HuH-7 (cell line): ENCODE measurements at regions not wholly inside any gene's neighbourhood (a gene's known extent, or its start where the extent isn't known, plus 50 kb on each side); places are given as distances from the start of the nearest gene placed in this dataset.
"Not testable (repeated sequence)": the region's sequence is repeated elsewhere in the genome, so short reads cannot be mapped to it uniquely, and the experiment has no call there.

Experiments
- DNase-seq: peaks from one replicate; pipeline ENCODE4 v3.0.0; 2011; ENCODE audit warnings: low spot score

DNA sequence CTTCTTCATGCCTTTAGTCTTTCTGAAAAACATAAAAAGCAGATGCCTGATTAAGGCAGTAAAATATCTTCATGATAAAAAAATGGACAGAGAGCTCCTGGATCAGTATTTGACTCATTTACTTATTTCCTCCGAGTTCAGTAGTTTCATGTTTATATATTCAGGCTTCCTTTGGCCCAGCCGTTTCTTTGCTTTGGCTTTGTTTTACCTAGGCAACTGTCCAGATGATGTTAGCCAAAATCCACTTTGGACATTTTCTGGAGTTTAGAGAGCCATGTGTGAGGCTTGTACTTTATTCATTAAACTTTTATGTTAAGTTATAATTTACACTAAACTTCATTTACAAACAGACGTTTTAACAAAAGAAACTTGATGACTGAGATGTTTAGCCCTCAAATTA is 307.1 kb upstream of the RSPO3 start:
- DNase-seq: no peak

DNA sequence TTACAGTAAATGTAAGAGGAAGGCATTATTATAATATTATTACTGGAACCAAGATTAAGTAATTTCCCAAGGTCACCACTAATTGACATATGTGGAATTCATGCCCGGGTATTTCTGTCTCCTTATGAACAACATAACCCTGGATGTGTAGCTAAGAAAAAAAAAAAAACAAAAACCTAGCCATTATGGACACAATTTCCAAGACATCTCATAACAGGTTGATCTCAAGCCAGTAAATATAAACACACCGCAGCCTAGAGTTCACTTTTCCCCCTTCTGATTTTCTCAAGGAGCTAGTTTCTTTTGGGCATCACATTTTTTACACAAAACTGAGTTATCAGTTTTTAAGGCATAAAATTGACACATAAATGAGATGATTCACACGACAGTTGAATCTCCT is 306.5 kb upstream of the RSPO3 start:
- DNase-seq: no peak

DNA sequence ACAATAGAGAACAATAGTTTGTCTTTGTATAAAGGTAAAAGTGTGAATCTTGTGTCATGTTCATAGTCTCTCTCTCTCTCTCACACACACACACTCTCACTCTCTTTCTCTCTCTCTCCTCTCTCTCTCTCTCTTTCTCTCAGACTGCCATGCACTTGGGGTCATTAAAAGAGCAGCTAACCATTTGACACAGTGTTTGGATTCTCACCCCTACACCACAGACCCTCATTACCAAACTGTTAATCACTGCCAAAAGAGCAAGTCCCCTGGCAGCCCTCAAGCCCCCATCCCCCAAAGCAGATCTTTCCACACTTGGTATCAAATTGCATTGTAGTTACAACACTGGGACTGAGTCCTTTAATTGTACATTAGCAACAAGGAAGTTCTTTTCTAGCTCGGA is 305.8 kb upstream of the RSPO3 start:
- DNase-seq: no peak

DNA sequence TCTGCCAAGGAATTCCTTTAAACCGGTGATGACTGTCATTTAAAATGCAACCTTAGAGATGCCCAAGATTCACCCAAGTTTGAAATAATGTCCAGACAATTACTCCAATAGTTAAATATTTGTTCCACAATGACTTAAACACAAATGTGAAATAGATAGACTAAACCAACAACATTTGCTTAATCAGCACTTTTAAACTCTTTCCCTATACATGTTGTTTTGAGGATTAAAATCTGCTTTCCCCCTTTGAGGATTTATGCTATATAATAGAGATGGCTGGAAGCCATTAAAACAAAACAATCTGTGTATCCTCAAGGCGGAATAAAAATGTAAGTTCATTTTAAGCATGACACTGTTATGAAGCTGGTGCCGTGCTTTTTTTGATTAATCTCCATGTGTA is 297.8 kb upstream of the RSPO3 start:
- DNase-seq: no peak

DNA sequence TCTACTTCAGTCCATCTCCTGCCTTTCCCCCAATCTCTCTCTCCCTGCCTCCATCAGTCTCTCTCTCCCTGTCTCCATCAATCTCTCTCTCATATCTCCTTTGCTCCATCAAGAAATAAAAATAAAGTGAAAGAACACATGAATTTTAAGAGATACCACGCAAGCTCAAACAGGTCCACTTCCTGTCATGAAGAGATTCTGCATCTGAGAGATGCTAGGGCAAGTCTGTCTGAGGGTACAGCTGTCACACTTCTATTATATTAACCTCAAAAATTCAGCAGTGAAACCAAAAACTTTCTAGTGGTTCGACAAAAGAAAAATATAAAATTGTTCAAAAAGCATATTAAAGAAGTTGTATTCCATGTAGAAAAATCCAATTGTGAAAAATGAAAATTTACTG is 296.8 kb upstream of the RSPO3 start:
- DNase-seq: no peak

DNA sequence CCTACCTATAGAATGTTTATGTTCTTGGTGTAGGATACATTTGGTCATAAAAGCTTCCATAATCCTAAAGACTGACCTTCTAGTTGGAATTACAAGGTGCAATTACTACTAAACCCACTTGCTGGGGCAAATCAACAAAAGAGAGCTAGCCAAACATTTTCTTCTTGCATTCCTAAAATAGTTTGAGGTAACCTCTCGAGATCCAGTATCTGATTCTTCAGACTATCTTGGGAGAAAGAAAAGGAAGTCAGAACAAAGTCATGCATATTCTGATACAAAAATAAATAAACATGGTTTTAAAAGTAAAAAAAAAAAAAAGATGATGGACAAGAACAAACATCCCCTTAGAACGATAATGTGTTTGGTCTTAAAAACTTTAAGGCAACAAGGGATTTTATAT is 294.2 kb upstream of the RSPO3 start:
- no peak for DNase-seq

DNA sequence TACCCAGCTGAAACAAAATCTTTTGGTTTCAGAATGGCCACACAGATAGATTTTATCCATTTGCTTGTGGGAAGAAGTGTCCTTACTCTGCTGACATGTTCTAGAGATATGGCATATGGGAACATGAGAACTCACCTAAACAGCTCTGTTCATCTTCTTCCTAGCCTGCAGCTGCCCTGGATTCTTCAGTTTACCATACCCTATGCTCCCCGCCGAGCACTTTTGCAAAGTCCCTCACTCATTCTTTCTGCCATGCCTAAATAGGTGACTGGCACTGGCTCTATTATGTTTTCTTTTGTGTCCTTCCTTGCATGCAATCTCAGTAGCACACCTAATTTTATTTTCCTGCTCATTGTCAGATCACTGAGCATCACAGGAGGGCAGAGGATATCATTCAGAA is 293.7 kb upstream of the RSPO3 start:
- DNase-seq: no peak

DNA sequence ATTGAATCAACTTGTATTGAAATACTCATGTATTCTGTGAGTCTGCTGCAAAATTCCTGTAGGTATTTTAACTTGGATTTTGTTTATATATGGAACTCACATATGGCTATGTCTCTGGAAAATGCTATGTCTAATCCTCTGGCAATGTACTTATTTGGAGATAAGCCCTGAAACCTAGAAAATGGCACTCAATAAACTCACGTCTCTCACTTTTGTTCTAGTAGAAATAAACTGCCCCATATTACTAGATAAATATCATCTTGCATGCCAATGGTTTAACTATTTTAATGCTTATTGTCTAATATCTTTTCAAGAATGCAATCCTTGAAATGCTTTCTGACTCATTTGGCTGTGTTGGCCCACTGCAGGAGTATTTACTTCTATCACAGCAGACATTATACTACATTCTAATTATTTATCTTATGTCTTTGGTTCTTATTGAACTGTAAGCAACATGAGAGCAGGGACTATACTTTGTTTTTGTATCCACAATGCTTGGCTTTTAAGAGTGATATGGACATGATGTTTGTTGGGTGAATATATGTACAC is 292.2 kb upstream of the RSPO3 start:
- no peak for DNase-seq

DNA sequence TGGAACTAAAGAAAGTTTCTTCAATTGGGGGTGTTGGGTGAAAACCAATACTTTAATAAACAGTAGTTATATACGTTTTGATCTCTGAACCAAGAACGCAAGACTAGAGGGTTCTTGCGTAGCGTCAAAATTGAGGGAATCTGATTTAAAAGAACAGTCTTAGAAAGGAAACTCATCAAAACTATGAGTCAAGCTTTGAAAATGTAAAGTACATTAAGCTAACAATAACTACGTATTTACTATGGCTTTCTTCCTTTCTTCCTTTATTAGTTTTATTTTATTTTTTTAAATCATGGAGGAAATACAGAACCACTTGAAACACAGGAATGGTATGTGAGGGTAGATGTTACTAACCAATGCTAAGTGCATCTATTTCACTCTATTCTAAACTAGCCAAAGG is 287.0 kb upstream of the RSPO3 start:
- no peak for DNase-seq

DNA sequence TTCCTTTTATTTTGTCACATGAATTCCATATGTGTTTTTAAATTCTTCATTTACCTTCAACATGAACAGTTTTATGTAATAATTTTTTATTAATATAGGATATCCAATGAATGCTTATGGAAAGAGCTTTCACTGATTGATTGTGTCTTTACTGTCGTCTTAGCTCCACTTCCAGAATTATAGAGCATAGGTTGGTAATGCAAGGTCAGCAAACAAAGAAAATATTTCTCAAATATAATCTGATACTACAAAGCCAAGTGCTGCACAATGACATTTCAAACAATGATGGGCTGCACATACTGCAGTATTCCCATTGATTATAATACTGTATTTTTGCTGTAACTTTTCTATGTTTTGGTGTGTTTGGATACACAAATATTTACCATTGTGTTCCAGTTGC is 275.7 kb upstream of the RSPO3 start:
- DNase-seq: no peak

DNA sequence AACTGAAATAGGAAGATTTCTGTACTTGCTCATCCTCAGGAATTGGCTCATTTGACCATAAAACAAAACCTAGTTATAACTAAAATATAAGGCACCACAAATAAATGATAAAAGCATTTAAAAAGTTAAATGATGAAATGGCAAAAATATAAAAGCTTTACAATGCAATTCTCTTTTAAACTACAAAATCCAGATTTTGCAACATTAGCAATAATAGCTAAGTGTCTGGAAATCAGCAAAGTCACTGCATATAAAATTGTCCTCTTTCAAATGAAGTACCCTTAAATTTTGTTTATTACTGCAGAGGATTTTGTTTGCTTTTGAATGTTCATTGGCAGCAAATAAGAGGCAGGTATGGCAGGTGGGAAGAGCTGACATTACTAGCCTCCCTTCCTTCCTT is 270.4 kb upstream of the RSPO3 start:
- DNase-seq: no peak

DNA sequence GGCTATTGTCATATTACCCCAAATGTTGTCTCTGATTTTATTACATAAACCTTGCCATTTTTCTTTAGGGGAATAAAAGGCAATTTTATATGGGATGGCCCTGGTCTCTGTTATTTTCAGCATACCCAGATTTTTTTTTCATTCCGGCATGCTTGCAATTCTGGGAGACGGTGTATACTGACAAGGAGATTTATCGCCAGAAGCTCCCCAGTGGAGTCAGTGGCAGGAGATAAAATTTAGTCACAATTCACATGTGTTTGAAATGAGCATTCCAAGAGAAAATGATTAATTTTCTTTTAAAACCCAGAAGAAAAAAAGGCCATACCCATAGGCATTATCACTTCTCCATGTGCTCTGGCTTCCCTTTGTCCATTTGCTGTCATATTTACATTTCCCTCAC is 250.8 kb upstream of the RSPO3 start:
- no peak for DNase-seq

DNA sequence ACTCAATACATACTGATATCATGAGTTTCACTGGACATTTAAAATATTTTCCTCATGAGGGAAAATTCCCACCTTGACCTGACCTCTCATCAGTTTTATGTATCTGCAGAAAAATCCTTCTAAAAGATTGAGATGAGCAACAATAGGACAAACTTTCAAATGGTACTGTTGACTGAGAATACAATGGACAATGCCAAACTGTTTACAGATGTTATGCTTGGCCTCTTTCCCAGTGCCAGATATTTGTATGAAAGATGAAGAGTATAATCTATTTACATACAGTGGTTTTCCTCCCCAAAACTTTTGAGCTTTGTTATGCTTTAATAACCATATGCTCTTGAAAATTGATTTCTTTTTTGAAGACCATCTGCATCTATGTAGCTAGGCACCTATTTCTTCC is 245.1 kb upstream of the RSPO3 start:
- DNase-seq: no peak

DNA sequence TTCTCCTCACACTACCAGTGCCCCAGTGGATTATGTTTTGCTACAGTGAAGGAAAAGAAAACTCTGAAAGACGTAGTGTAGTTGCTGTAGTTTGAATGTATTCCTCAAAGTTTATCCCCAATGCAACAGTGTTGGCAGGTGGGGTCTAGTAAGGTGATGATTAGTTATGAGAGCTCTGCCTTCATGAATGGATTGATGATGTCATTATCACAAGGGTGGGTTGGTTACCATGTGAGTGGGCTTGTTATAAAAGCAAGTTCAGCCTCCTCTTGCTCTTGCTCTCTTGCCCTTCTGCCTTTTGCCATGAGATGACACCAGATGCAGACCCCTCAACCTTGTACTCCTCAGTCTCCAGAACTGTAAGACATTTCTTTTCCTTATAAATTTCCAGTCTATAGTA is 244.7 kb upstream of the RSPO3 start:
- DNase-seq: no peak

DNA sequence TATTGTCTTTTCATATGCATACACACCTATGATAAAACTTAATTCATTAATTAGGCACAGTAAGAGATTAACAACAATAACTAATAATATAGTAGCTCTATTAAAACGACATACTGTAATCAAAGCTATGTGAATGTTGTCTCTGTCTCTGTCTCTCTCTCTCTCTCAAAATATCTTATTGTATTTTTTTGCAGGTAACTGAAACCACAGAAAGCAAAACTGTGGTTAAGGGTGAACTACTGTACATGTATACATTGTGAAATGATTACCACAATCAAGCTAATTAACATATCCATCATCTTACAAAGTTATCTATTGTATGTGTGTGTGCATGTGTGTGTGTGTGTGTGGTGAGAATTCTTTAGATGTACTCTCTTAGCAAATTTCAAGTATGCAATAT is 242.0 kb upstream of the RSPO3 start:
- no peak for DNase-seq

DNA sequence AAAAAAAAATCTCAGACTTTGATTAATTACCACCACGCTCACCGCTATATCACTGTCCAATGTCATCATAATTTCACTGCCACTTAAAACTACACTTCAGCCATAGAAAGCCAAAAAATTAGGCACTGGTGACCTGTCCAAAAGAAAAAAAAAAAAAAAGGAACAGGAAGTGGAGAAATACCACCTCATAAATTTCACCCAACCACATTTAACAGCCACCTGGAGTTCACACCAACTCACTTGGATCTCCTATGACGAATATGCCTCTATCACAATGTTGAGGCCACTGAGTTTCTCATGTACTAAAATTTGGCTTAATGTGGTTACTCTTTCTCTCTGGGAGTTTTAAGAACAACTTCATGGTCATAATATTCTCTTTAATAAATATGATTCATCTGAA is 237.5 kb upstream of the RSPO3 start:
- no peak for DNase-seq

DNA sequence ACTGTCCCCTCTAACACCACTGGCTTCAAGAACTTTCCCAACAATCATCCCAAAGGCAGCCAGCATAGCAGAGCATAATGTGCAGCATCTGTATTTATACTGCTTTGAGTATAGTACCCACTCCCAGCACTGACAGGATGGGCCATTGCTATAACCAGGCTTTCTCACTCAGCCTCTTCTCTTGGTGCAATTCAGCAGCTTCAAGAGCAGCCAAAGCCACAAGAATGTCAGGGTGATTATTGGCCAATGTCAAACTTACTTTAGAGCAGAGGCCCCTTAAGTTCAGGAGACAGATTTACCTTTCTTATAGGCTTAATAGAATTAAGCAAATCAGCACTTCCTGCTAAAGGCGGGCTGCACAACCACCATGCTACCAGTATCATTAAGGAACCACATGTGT is 232.4 kb upstream of the RSPO3 start:
- no peak for DNase-seq

DNA sequence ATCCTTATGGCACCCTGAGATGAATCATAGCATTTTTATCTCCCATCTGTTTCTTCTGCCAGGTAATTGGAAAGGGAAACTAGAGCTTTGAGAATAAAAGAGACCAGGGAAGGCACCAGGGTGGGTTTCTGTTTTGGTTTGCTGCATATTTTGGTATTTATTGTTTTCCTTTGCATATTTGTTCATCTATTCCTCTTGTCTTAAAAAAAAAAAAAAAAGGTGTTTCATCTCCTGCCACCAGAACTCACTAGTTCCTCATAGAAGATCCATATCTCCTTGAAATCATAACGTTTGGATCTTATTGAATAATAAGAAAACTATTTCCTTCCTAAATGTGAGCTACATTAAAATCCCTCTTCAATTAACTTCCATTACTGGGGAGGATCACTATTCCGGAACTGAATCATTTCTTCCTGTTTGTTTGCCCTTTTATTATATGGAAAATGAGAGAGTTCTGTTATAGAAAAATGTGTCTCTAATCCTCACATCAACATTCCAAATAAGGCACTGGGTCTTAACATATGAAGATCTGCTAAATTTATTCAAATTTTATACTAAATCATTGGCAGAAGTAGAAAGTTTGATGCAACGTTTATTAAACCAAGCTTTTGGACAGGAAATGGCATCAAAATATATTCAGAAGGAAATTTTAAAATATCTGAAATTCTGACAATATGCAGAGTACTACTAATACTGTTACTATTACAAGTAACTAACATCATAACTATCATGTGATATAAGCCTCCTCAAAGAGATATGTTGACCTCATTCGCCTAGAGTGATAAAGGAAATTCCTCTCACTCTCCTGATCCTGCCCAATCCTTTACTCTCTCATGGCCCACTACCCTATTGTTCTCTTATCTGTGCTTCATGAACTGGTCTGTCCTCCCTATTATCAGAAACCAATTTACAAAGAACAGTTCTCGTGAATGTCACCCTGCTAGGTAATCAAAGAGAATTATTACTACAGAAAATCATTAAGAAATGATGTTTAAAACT is 229.4 kb upstream of the RSPO3 start:
- no peak for DNase-seq

DNA sequence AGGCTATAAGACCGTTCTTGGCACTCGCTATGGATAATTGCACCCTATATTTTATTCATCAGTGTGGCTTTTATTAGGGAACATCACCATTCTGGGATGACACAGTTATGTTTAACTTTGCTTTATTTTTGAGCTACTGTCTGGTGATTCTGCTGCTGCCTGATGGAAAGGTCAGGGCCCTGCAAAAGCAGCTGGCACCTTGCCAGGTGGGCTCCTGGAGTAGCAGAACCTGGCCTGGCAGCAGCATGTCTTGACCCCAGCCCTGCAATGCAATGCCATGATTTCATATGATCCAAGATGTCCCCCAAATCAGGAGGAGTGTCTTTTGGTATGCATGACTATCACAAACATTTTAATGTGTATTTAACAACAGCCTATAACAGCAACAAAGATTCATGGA is 228.4 kb upstream of the RSPO3 start:
- DNase-seq: no peak

DNA sequence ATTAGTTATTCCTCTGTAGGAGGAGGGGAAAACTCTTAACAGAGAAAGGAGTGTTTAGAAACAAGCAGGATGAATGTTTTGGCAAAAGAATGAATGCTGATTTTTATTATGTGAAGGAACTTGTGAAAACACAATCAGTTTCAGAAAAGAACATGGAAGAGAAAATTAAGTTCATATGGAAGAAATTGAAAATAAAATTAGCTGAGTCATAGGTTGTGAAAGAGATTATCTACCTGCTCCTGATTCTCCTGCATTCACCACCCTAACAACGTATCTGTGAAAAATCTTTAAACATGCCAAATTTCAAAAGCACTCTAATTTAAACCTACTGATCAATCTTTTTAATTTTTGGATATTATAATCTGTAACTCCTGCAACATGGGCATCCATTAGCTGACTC is 227.3 kb upstream of the RSPO3 start:
- DNase-seq: no peak

DNA sequence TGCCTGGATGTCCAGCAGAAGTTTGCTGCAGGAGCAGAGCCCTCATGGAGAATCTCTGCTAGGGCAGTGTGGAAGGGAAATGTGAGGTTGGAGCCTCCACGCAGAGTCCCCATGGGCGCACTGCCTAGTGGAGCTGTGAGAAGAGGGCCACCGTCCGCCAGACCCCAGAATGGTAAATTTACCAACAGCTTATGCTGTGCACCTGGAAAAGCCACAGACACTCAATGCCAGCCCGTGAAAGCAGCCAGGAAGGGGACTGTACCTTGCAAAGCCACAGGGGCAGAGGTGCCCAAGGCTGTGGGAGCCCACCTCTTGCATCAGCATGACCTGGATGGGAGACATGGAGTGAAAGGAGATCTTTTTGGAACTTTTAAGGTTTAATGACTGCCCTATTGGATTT is 225.6 kb upstream of the RSPO3 start:
- DNase-seq: not testable (repeated sequence)

DNA sequence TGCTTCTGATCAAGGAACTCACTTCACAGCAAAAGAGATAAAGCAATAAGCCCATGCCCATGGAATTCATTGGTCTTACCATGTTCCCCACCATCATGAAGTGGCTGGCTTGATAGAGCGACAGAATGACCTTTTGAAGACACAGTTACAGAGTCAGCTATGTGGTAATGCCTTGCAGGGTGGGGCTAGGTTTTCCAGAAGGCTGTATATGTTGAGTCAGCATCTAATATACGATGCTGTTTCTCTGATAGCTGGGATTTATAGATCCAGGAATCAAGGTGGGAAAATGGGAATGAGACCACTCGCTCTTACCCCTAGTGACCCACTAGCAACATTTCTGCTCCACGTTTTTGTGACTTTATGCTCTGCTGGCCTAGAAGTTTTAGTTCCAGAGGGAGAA is 220.7 kb upstream of the RSPO3 start:
- DNase-seq: no peak

DNA sequence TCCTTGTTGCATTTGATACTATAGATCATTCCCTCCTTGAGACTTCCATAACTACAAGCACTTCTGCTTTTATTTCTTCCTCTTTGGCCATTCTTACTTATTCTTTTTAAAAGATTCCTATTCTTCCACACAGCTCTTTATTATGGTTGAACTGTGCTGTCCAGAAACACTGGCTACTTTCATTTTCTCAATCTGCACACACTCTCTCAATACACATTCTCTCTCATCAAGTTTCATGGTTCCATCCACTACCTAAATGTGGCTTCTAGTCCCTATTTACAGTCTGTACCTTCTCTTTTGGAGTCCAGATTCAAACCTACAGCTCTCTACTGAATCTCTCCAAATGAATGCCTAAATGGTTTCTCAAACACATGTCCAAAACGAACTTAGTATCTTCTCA is 214.3 kb upstream of the RSPO3 start:
- no peak for DNase-seq

DNA sequence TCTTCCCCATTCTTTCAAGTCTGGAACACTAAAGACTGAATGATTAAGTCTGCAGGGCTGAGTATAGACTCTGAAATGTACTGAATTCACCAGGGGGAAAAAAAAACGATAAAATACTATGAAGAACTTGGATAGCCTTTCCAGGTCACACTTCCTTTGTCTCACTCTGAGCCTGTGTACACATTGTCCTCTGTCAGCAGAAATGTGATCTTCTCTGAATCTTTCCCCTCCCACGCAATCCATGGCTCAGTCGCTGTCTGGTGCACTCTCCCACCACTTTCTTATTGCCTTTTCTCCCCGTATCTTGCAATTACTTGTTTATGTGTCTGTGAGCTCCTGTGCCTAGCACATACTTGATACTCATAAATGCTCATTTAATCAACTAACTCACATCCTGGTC is 212.6 kb upstream of the RSPO3 start:
- no peak for DNase-seq
